NCI-H2196 treated with DMSO at 0.1 percent for 48 hours (cell line): ENCODE measurements at regions not wholly inside any gene's neighbourhood (a gene's known extent, or its start where the extent isn't known, plus 50 kb on each side); places are given as distances from the start of the nearest gene placed in this dataset.

Experiments
- DNase-seq: peaks from one replicate; lab custom pipeline; 2025; ENCODE audit not compliant: unreplicated experiment; lab: John Stamatoyannopoulos, UW

GRCh38 chr5:167964529-167964928 lies 326.9 kb upstream of the WWC1 start:
- DNase-seq: no peak

GRCh38 chr5:167965710-167966109 lies 325.7 kb upstream of the WWC1 start:
- DNase-seq: no peak

GRCh38 chr5:167966979-167967378 lies 324.5 kb upstream of the WWC1 start:
- no peak for DNase-seq

DNA sequence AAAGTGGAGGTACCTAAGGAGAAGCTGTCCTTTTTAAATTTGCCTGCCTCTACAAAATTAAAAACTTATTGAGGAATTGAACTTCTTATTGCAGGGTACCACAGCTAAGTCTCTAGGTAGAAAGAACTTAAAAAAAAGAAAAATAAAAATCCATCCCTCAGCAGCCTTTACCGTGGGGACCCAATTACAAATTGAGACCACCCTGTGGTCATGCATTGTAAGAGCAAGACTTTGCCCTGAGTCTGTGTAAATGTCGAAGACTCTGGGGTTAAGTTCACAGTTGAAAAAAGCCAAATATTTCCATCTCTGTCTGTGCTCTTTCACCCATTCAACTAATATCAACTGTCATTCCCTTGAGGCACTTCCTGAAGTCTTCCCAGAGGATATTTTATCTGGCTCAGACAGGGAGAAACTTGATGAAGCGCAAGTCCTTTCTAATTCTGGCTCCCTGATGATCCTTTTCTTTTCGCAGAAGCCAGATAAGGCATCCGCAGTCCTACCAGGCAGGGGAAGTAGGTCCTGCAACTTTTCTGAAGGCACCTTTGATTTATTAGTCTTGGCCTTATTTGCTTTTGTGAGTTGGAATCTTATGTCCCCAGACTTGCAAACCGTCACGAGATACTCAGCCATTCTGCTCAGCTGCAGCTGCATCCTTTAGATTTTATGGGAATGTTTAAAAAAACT lies 323.8 kb upstream of the WWC1 start:
- no peak for DNase-seq

GRCh38 chr5:167968837-167969236 lies 322.6 kb upstream of the WWC1 start:
- no peak for DNase-seq

- no peak for DNase-seq
Observed at GRCh38 chr5:167969998-167970397, 321.4 kb upstream of the WWC1 start.

GRCh38 chr5:167971706-167972105 lies 319.7 kb upstream of the WWC1 start:
- DNase-seq: no peak

DNA sequence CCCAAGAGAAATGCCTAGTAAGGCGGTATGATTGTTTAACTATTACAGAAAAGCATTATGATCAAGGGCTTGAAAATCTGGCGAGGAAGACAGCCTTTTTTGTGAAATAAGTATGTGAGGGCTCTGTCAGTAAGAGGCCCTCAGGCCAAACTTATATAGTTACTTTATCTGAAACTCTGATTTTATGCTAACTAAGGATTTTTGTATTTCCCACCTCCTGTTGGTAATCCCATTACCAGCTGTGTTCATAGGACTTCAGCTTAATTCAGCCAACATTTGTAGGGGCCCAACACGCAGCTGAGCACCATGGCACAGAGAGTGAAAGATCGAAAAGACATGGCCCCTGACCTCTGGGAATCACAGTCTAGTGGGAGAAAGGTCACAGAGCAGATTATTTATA lies 318.3 kb upstream of the WWC1 start:
- DNase-seq: no peak

DNA sequence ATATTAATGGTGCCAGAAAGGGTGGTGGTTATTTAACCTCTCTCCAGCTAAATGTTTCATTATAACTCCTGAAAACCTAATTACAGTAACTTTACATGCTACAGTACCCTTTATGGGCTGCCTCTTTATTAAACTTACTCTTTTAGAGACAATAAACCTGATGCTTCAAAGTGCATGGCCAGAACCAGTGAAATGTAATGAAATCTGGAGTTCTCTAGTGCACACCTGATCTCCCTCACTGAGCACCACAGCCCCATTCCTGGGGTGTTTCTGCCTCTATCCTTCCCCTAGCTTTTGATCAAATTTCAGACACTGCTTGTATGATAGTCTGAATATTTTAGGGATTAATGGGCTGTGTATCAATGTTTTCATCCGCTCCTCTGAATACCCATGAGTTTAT lies 306.5 kb upstream of the WWC1 start:
- no peak for DNase-seq

DNA sequence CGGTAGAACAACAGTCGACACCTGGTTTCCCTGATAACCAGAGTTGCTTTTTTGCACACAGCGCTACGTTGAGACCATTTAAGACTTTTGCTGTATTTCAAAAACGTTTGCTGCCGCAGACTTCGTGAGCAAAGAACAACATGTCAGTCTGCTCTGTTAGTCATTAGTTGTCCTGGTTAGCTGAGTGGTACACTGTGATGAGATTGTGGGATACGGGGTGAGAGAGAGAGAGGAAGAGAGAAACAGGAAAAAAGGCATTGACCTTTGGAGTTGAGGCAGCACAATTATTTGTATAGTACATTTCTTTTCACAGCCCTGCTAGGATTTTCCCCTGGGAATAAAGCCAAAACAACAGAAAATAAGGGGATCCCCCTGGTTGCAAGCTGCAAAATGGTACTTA lies 306.1 kb upstream of the WWC1 start:
- no peak for DNase-seq

GRCh38 chr5:167987490-167988280 lies 303.8 kb upstream of the WWC1 start:
- no peak for DNase-seq

DNA sequence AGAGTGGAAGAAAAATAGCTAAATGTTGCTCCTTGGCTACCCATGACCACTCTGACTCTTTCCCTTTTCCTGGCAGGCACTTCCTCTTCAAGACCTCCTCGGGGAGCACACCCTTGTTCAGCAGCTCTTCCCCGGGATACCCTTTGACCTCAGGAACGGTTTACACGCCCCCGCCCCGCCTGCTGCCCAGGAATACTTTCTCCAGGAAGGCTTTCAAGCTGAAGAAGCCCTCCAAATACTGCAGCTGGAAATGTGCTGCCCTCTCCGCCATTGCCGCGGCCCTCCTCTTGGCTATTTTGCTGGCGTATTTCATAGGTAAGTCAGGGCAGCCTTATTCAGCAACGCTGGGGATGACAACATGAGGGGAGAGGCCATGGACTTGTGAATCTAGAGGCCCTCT lies 298.6 kb upstream of the WWC1 start:
- no peak for DNase-seq

- no peak for DNase-seq
Observed at GRCh38 chr5:167993771-167994170, 297.7 kb upstream of the WWC1 start.

DNA sequence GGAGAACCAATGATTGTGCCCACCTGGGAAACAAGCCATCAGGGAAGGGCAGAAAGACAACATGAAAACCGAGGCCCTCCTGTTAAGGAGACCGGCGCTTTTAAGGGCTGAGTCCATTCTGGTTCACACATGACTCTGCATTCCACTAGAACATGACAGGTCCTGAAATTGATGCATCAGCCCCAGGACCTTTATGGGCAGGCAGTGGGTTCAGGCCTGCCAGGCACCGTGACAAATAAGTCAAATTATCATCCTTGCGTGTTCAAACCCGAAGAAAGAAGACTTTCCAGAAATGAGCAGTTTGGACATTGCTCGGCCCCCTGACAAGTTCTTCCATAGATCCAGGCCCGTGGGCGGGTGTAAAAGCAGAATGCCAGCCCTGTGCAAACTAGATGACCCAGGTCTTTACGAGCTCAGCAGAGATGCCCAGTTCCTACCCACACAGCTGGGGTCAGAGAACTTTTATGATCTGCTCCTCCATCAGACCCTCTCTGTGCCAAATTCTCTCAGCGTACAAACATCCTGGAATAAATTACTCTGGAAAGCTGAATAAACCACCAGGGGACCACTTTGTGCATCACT lies 295.5 kb upstream of the WWC1 start:
- DNase-seq: no peak

DNA sequence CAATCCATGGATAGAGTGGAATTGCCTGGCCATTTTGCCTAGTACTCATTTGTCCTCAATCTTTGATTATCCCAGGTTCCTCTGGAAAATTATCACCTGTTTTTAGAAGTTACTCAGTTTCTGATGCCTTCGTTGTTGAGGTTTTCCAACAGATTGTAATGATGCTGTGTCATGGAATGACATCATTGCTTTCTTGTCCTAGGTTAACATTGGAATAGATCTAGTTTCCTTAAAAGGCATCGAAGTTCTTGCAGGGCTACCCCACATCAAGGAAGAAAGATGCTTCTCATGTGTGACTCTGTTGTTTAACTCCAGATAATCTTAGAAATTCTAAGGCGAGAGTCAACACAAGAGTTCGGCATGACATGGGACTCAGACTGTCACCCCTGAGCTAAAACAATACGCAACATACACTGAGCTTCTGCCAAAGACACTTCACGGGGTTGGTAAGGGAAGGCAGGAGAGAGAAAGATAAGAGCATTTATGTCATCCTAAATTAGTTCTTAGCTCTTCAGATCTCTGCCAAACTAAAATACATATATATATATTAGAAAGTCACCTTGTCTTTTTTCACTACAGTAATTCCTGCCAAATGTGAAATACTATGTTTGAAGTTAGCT lies 293.2 kb upstream of the WWC1 start:
- no peak for DNase-seq

DNA sequence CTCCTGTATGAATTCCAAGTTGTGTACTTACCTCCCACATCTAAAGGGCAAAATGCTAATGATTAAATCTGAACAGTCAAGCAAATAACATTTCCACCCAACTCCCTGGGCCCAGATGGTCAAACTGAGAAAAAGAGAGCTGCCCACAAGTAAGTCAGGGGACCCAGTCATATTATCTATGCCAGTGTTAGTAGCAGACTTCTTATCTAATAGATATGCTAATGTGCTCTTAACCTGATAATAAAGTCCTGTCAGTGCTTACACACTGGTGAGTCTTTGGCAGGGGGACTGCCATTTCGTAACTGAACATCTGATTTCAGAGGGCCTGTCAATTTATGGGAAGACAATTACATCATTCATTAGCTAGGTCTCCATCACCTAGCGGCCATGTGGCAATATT lies 292.3 kb upstream of the WWC1 start:
- DNase-seq: no peak

GRCh38 chr5:168001318-168001717 lies 290.1 kb upstream of the WWC1 start:
- no peak for DNase-seq

GRCh38 chr5:168002116-168002515 lies 289.3 kb upstream of the WWC1 start:
- no peak for DNase-seq

DNA sequence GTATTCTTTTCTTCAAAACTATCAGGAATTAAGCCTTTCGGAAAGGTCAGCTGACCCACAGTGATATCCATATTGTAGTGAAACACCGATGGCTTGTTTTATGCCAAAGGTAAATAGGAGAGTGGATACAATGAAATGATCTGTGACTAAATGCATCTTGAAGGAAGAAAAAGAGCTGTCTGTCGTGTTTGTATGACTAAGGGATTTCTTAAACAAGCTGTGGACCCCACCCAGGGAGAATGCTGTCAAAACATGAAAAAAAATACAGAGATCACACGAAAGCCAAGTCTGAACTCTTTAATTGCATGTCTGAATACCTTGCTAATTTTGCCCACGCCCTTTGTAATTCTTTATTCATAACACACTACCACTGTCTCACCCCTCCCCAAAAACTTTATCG lies 286.4 kb upstream of the WWC1 start:
- DNase-seq: no peak

- no peak for DNase-seq
Observed at GRCh38 chr5:168005936-168006335, 285.5 kb upstream of the WWC1 start.

- no peak for DNase-seq
Observed at GRCh38 chr5:168006456-168007130, 284.9 kb upstream of the WWC1 start.
